Caco-2 (cell line): ENCODE measurements at regions not wholly inside any gene's neighbourhood (a gene's known extent, or its start where the extent isn't known, plus 50 kb on each side); places are given as distances from the start of the nearest gene placed in this dataset.

Experiments
- BruUV-seq: library from RNA; stranded (reverse); fragments of 400-500 nt; replicated peaks from 2 replicates; lab custom pipeline; 2021; lab: Mats Ljungman, UMichigan
- CTCF ChIA-PET: fragments of 300-600 bp; sonication (Branson Sonifier 250); formaldehyde crosslinking; loops from one replicate; lab custom pipeline; 2022; ENCODE audit warnings: antibody characterized with exemption; lab: Charles Lee
- POLR2A ChIA-PET: fragments of 300-600 bp; sonication (Branson Sonifier 250); formaldehyde crosslinking; loops from one replicate; lab custom pipeline; 2022; ENCODE audit warnings: antibody characterized with exemption; lab: Charles Lee
- DNase-seq, 2 experiments: peaks; one replicate each; pipeline versions ENCODE4 v3.0.0 to v3.0.0-alpha.2; 2020 to 2022
- H3K27me3 ChIP-seq: replicated peaks from 2 replicates; pipeline ENCODE4 v1.6.0; 2011; ENCODE audit warnings: low read length; ENCODE audit not compliant: control insufficient read depth, insufficient read depth
- H3K36me3 ChIP-seq: 2 replicates; pipeline ENCODE4 v1.5.1; 2011; ENCODE audit warnings: low read length; ENCODE audit not compliant: control insufficient read depth, insufficient read depth
- H3K4me1 ChIP-seq: fragments of 250-450 bp; sonication (Bioruptor Pico); 2 replicates; pipeline ENCODE4 v1.5.1; 2020; ENCODE audit warnings: mild to moderate bottlenecking
- H3K4me3 ChIP-seq: 2 replicates; pipeline ENCODE4 v1.5.1; 2011; ENCODE audit warnings: low read depth, mild to moderate bottlenecking, control low read depth, low read length
- H3K9me3 ChIP-seq: fragments of 250-450 bp; sonication (Bioruptor Pico); 2 replicates; pipeline ENCODE4 v1.5.1; 2020; ENCODE audit warnings: mild to moderate bottlenecking, moderate library complexity
- H3K27ac Mint-ChIP-seq: one replicate; pipeline ENCODE4 v1.8.0; 2022; ENCODE audit warnings: mixed read lengths; ENCODE audit not compliant: unreplicated experiment
- H3K27me3 Mint-ChIP-seq: one replicate; pipeline ENCODE4 v1.8.0; 2022; ENCODE audit warnings: mixed read lengths; ENCODE audit not compliant: insufficient read depth, unreplicated experiment
- H3K36me3 Mint-ChIP-seq: one replicate; pipeline ENCODE4 v1.8.0; 2022; ENCODE audit warnings: mild to moderate bottlenecking, mixed read lengths; ENCODE audit not compliant: insufficient read depth, unreplicated experiment
- H3K4me1 Mint-ChIP-seq: one replicate; pipeline ENCODE4 v1.8.0; 2022; ENCODE audit warnings: low read depth, mixed read lengths; ENCODE audit not compliant: unreplicated experiment
- H3K4me3 Mint-ChIP-seq: one replicate; pipeline ENCODE4 v1.8.0; 2022; ENCODE audit warnings: mild to moderate bottlenecking, moderate library complexity, mixed read lengths; ENCODE audit not compliant: unreplicated experiment
- H3K9me3 Mint-ChIP-seq: one replicate; pipeline ENCODE4 v1.8.0; 2022; ENCODE audit warnings: mixed read lengths; ENCODE audit not compliant: unreplicated experiment
- intact Hi-C: fragments of 100-400 bp; cut with micrococcal nuclease; formaldehyde crosslinking; loops from one replicate; pipeline ENCODE4 v1.10.0; 2022; ENCODE audit not compliant: unreplicated experiment
- TF ChIP-seq, protein P1 (sequence below), 2 experiments: fragments of 200-600 bp in 1 of 2; IDR thresholded peaks; 1 replicate in 1 of 2; 2 replicates in 1 of 2; pipeline versions ENCODE4 v1.5.1 to v1.8.0; 2011 to 2022; ENCODE audit warnings: antibody characterized with exemption in 1 of 2, control low read depth in 1 of 2, inconsistent platforms in 1 of 2, low read depth in 1 of 2, low read length in 1 of 2, mild to moderate bottlenecking in 1 of 2, moderate library complexity in 1 of 2; ENCODE audit not compliant: insufficient read depth in 1 of 2, severe bottlenecking in 1 of 2, unreplicated experiment in 1 of 2

DNA sequence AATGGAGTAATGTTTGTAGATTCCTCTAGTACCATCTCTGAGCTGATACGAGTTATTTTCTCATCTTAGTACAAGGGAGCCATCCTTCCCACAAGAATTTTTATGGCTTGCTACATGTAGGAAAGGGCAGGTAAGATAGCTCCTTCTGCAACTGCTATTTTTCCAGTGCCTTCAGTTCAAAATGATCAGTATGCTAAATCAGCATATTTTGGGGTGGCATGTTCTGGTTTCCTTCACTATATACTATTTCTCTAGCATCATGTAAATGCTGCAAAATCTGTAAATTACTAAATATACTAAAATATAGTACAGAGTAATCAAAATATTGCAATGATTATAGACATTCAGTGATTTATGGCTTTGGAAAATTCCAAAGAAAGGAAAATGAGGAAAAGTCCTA, 1230.0 kb upstream of the CHAC2 start:
- no TSS peak for BruUV-seq
- no peaks in the 10 kb centered on the region for H3K9me3 Mint-ChIP-seq
- ChIA-PET POLR2A (no interaction called here), CTCF (no interaction called here)
- H3K4me3 Mint-ChIP-seq = no peak overlapping the region
- H3K27ac Mint-ChIP-seq = no peak overlapping the region
- no peaks in the 10 kb centered on the region for H3K27me3 Mint-ChIP-seq
- H3K36me3 Mint-ChIP-seq = no peaks in the 10 kb centered on the region
- Histone ChIP-seq H3K4me3 (no peak overlapping the region), H3K9me3 (no peaks in the 10 kb centered on the region; the same call in 1 of the 2 replicates), H3K27me3 (no peaks in the 10 kb centered on the region), H3K36me3 (no peaks in the 10 kb centered on the region), H3K4me1 (no peaks in the 10 kb centered on the region)
- intact Hi-C loops = no loop called here
- TF ChIP-seq, protein P1, sequence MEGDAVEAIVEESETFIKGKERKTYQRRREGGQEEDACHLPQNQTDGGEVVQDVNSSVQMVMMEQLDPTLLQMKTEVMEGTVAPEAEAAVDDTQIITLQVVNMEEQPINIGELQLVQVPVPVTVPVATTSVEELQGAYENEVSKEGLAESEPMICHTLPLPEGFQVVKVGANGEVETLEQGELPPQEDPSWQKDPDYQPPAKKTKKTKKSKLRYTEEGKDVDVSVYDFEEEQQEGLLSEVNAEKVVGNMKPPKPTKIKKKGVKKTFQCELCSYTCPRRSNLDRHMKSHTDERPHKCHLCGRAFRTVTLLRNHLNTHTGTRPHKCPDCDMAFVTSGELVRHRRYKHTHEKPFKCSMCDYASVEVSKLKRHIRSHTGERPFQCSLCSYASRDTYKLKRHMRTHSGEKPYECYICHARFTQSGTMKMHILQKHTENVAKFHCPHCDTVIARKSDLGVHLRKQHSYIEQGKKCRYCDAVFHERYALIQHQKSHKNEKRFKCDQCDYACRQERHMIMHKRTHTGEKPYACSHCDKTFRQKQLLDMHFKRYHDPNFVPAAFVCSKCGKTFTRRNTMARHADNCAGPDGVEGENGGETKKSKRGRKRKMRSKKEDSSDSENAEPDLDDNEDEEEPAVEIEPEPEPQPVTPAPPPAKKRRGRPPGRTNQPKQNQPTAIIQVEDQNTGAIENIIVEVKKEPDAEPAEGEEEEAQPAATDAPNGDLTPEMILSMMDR (IDR thresholded peaks at IDR 0.05; ENCODE audit: insufficient read depth in 1 of 2, low read depth in 1 of 2, low read length in 1 of 2, severe bottlenecking in 1 of 2, unreplicated experiment in 1 of 2) = no peak
- H3K4me1 Mint-ChIP-seq = no peaks in the 10 kb centered on the region
- no peak for DNase-seq

DNA sequence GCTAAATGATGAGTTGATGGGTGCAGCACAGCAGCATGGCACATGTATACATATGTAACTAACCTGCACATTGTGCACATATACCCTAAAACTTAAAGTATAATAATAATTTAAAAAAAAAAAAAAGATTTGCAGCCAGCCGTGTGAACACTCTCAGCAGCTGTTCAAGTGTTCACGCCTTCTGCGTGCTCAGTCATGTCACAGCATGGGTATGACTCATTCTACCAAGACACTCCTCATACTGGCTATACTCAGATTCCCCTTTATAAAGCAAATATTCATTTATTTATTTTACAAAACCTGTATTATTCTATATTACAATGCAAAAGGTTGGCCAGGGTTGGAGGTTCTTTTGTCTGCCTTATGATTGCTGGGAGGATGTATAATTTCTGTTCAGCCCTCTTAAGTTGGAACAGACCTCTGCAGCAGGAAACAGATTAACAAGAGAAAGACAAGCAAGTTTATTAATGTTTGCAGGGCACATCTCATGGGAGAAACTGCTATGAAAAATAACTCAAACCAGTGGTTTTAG, 1230.6 kb upstream of the CHAC2 start:
- H3K9me3 ChIP-seq = no peaks in the 10 kb centered on the region; the same call in 1 of the 2 replicates
- no peaks in the 10 kb centered on the region for H3K4me1 Mint-ChIP-seq
- H3K4me3 ChIP-seq = no peak overlapping the region
- no peaks in the 10 kb centered on the region for H3K36me3 ChIP-seq
- CTCF ChIA-PET = no interaction called here
- TF ChIP-seq, protein P1 (IDR thresholded peaks at IDR 0.05; ENCODE audit: insufficient read depth in 1 of 2, low read depth in 1 of 2, low read length in 1 of 2, severe bottlenecking in 1 of 2, unreplicated experiment in 1 of 2) = no peak
- H3K36me3 Mint-ChIP-seq = no peaks in the 10 kb centered on the region
- no peaks in the 10 kb centered on the region for H3K27me3 ChIP-seq
- no peak overlapping the region for H3K4me3 Mint-ChIP-seq
- intact Hi-C loops = no loop called here
- no peaks in the 10 kb centered on the region for H3K4me1 ChIP-seq
- no peak for DNase-seq
- no peaks in the 10 kb centered on the region for H3K27me3 Mint-ChIP-seq
- no peaks in the 10 kb centered on the region for H3K9me3 Mint-ChIP-seq
- no TSS peak for BruUV-seq
- POLR2A ChIA-PET = no interaction called here
- H3K27ac Mint-ChIP-seq = no peak overlapping the region

DNA sequence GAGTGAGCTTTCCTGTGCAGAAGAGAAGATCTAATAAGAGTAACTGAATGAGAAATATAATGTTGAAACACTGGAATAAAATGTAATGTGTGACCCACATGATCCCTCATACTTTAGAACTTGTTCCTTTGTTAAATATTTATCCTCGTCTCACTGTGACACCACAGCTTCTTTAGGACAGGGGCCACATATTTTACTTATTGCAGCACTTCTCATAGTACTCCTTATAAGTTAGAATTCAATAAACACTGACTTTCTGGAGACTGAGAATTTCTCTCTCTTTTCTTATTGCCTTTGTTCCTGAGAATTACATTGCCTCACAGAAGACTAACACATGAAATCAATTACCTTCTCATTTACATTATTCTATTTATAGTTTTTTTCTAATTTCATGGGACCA, 1234.6 kb upstream of the CHAC2 start:
- DNase-seq = no peak
- Mint-ChIP-seq H3K27me3 (no peaks in the 10 kb centered on the region), H3K27ac (no peak overlapping the region), H3K4me1 (no peaks in the 10 kb centered on the region), H3K36me3 (no peaks in the 10 kb centered on the region), H3K9me3 (no peaks in the 10 kb centered on the region), H3K4me3 (no peak overlapping the region)
- ChIA-PET POLR2A (no interaction called here), CTCF (no interaction called here)
- H3K27me3 ChIP-seq = no peaks in the 10 kb centered on the region
- TF ChIP-seq, protein P1 (IDR thresholded peaks at IDR 0.05; ENCODE audit: insufficient read depth in 1 of 2, low read depth in 1 of 2, low read length in 1 of 2, severe bottlenecking in 1 of 2, unreplicated experiment in 1 of 2) = no peak
- no peaks in the 10 kb centered on the region for H3K4me1 ChIP-seq
- BruUV-seq = no TSS peak
- no peaks in the 10 kb centered on the region for H3K36me3 ChIP-seq
- no peak overlapping the region for H3K4me3 ChIP-seq
- H3K9me3 ChIP-seq = no peaks in the 10 kb centered on the region; the same call in 1 of the 2 replicates
- intact Hi-C loops = no loop called here
